SIG-M5 treated with dmso at 0.1 percent for 504 hours (cell line): ENCODE measurements at regions not wholly inside any gene's neighbourhood (a gene's known extent, or its start where the extent isn't known, plus 50 kb on each side); places are given as distances from the start of the nearest gene placed in this dataset.

ENCODE experiments used
- DNase-seq: peaks from one replicate; lab custom pipeline; 2025; ENCODE audit not compliant: unreplicated experiment; lab: John Stamatoyannopoulos, UW

DNA sequence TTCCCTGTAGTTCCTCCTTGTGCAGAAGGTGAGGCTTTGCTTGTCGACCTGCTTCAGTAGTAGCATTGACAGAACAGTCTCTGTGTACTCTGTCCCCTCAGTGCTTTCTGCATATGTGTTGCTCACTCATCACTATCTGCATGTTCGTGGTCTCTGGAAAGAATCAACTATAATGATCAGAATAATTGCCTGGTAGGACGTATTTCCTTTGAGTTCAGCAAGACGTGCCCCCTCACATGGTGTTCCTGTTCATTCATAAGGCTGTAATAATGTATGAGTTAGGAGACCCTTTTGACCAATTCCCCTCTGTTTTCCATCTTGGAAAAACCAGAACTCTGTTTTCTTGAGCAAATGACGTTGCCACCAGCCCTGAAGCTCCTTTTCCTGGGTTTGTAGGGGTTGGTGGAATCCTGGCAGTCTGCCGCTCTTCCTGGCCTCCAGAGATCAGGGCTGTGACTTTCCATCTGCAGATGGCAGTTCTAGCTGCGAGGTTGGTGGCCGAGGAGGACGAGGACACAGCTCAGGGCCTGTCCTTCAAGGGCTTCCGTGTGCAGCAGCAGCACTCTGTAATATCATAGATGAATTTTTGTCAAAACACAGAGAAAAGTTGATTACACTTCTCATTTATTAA lies 61.9 kb downstream of the EXOSC2 start:
- no peak for DNase-seq

DNA sequence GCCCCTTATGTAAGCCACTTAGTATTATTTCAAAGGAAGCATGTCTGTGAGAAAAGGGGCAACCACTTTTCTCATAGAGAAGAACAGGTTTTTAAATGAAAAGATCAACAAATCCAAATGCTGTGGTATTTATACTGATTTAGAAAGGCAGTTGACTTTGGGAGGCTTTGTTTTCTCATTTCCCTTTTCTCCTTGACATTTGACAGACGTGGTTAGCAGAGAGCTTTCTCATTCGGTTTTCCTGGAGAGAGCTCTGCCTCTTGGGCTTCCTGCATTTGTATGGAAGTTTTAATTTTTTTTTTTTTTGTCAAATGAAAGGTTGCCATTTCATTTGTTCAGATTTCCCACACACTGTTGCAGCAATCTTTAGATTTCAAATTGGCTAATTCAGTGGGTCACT lies 62.5 kb downstream of the EXOSC2 start:
- peak; percentile 45 for DNase-seq

DNA sequence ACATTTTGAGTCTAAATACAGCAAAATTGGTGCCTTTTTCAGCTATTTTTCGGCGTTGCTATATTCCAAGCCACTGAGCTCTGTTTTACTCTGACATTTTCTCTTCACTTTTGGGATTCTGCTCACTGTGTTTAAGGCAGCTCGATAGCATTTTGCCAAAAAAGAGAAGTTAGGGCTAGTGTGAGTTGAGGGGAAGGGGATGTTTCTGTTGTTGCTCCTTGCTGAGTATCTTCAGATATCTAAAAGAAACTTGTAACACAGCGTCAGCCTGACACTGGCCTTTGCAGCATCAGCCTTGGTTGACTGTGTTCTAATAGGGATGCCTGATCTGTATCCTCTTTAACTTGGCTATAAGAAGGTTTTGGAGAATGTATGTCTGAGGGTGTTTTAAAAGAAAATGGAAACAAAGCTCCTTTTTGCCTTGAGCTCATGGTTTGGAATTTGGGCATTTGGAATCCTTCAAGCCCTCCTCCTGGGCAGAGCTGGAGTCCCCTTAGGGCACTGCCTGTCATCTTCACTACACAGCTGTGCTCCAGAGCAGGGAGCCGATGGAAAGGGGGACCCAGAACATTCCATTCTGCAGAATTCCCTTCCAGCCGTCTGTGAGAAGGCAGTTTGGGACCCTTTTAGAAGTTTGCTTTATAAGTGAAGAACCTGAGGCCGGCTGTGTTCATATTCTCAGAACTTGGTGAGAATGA lies 63.0 kb downstream of the EXOSC2 start:
- DNase-seq = peak; percentile 39

DNA sequence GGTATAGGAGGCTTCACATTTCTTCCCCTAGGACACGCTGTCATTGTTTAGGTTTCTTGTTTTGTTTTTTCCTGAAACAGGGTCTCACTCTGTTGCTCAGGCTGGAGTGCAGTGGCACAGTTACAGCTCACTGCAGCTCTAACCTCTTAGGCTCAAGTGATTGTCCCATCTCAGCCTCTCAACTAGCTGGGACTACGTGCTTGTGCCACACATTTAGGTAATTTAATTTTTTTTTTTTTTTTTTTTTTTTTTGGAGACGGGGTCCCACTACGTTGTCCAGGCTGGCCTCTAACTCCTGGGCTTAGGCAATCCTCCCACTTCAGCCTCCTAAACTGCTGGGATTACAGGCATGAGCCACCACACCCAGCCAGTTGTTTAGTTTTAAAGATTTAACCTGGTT lies 66.2 kb downstream of the EXOSC2 start:
- DNase-seq = no peak

DNA sequence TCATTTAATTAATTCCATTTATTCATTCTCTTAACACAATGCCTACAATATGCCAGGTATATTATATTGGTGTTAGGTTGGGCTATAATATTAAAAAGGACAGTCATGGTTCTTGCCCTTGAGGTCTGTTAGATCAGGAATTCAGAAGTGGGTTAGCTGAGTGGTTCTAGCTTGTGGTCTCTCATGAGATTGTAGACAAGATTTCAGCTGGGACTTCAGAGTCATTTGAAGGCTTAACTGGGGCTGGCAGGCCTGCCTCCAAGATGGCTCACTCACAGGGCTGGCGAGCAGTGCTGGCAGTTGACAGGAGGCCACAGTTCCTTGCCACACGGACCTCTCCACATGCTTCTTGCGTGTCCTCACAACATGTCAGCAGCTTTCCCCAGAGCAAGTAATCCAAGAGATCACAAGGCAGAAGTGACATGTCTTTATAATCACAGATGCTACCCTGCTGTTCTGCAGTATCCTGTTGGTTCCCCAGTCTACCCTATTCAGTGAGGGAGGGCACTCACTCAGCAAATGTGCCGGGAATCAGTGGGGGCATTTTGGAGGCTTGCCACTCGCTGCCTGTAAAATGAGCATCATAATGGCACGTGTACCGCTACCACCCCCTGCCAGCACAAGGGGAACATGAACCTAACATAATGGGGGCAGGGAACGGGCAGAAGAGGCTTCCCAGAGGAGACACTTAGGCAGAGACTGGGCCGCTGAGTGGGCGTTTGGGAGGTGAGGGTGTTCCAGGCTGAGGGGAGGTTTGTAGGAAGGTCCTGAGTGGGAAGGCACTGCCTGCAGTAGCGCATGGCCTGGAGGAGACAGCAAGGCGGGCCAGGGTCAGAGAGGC lies 70.0 kb downstream of the EXOSC2 start:
- no peak for DNase-seq

DNA sequence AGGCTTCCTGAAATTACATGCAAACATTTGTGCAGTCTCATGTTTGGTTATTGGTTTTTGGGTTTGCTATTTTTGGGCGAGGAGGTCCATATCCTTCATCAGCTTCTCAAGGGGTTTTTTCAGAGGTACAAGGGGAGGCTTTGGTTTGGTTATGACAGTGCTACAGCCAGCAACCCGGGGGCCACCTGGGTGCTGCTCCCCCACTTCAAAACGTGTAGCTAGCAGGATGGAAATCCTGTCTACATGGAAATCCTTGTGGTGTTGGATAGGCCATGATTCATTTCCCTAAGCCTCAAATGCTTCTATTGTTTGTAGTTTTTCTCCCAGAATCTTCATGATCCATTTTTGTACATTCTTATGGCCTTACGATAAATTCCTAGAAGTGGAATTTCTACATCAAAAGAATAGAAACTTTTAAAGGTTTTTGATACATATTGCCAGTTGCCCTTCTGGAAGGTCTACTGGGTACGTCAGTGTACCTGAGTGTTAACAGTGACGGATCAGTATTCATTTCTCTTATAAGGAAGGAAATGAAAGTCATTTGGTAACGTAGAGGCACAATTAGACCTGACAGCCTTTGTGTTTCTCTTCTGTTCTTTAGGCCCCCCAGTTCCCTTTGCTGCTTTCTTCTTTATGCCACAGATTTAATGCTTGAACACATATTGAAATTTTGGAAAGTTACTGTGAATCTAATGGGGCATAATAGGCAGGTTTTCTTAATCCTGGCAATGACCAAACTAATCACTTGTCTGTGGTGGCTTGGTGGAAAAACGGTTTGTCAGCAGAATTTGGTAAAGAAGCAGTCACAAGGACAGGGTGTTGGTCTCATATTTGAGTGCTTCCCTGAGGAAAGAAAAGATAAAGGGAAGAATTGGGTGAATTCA lies 69.7 kb upstream of the ABL1 start:
- DNase-seq = no peak

DNA sequence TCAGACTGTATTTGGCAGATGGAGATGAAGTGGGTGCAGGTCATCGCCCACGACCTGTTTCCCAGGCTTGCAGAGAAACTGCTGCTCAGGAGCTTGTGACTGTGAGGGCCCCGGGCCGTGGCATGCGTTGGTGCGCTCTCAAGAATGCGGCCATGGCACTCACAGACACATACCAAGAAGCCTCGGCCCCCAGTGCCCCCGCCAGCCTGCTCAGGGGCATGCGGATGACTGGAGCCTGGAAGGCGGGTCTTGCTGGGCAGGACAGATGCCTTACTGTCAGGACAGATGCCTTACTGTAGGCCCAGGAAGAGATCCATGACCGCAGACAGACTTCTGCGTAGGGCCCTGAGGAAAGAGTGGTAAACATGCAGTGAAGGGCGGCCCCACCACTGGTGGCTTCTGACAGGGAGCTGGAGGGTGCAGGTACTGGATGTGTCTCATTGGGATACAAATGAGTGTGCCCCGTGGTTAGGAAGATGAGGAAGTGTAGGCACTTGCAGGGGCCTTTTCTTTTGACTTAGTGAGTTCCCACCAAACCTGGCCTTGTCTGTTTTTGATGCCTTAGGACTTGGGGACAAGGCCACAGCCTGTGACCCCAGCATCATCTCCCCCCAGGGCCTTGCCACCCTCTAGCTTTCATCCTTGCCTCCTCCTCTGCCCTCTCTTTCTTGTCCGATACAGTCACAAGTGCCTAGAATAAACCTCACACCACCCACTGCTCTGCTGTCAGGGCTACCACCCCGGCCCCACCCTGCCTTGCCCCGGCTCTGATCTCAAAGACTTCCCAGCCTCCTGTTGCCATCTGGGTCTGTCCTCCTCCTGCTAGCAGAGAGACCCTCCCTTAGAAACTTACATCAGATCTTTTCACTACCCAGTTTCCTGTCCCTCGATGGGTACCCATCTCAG lies 68.8 kb upstream of the ABL1 start:
- no peak for DNase-seq

DNA sequence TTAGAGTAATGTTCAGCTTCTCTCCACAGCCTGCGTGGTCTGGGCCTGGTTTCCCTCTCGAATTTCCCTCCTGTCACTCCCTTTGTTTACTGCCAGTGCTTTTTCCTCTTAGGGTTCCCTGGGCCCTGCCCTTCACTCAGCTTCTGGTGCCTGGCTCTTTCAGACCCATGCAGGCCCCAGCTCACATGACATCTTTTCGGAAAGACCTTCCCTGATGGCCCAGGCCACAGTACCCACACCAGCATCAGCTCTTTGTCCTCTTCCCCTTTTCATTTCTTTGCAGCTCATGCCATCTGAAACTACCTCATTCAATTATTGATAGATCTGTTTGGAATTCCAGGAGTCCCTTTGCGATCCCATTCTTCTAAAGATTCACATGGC lies 68.1 kb upstream of the ABL1 start:
- no peak for DNase-seq

DNA sequence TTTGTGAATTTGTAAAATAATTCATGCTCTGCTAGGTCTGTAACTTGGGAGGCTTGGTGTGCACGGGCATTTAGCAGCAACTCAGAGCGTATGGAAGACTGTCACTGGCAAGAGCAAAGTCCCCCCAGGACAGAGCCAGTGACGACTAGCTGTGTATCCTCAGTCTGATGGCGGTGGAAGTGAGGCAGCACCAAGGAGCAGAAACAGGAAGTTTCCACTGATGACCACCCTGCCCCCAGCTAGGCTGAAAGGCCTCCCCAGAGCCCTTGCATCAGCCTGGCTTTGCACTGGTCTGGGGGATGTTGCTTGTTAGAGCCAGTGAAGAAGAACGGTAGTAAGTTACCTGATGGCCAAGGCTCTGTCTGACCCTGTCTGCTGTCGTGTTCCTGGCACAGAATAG lies 66.8 kb upstream of the ABL1 start:
- peak; percentile 68 for DNase-seq

DNA sequence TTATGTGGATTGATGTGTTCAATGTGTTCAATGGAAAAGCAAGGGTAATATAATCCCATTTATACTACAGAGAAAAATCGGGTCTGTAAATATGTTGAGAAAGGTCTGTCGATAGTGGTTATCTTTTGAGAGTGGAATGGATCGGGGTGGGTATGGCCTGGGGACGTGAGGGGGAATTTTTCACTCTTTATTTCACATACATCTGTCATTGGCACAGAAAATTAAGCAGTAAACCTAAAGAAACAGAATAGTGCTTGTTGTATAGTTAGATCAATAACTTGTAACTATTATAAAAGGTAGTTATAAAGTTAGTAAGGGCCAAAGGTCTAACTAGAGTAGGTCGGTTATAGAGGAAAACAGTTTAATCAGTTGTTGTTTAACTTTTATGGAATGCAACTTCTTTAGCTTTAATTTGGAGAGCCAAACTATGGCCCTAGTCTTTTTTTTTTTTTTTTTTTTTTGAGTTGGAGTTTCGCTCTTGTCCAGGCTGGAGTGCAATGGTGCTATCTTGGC lies 66.1 kb upstream of the ABL1 start:
- no peak for DNase-seq

DNA sequence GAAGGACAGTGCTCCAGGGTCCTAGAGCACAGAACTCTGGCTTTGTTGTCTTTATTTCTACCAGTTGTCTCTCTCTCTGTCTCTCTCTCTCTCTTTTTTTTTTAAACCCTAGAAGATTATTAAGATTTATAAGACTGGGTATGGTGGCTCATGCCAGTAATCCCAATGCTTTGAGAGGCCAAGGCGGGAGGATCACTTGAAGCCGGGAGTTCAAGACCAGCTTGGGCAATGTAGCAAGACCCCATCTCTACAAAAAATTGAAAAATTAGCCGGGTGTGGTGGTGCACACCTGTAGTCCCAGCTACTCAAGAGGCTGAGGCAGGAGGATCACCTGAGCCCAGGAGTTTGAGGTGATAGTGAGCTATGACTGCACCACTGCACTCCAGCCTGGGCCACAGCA lies 65.0 kb upstream of the ABL1 start:
- no peak for DNase-seq

DNA sequence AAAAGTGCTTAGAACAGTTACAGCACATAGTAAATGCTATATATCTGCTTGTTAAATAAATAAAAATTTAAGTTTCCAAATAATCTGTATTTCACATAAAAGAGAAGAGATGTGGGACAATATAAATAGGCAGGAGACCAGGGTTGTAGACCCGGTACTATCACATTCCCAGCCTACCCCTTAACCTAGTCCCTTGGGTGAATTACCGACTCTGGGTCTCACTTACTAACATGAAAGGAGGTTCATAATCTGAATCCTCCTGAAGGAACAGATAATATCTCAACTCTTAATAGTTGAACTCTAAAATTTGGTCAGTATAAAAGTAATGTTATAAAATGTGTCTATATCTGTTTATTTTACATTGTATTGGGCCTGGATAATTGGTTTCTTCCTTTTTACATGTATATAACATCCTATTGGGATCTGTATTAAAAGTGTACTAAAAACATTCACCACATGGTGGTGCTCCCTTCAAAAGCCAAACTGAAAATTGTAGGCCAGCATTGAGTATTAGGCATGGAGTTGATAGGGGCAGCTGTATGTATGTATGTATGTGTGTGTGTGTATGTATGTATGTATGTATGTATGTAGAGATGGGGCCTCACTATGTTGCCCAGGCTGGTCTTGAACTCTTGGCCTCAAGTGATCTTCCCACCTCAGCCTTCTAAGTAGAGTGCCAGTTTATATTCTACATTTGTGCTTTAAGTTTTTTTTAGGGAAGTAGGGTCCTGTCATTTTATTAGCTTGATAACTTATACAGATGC lies 64.2 kb upstream of the ABL1 start:
- DNase-seq = peak; percentile 65

DNA sequence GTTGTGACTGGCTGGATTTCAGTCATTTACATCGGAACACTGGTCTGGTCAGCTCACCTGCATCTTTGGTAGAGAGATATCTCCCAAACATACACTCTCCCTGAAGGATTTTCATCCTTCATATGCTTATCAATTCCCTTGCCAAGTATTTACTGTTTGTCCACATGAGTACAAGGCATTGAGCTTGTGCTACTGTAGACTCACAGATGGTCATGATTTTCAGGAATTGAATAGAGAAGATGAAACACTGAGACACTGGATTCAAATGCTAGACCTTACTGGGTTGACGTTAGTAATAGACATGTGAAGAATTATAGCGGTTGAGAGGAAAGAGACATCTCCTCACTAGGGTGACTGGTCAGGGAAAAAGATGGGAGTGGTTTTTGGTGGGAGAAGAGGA lies 62.9 kb upstream of the ABL1 start:
- no peak for DNase-seq

DNA sequence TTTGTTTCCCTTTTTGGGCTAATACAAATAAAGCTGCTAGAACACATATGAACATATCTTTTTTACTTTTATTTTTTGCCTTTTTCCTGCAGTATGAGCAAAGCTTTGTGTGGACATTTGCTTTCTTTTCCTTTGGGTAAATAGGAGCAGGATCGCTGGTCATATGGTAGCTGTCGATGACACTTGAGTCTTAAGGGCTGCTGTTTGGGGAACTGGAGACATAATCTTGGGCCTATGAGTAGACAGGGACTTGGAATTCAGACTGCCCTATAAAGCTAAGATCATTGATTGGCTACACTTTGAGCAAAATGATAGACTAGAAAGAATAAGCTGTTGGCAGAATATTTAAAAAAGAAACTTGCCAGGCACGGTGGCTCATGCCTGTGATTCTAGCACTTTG lies 60.9 kb upstream of the ABL1 start:
- no peak for DNase-seq

DNA sequence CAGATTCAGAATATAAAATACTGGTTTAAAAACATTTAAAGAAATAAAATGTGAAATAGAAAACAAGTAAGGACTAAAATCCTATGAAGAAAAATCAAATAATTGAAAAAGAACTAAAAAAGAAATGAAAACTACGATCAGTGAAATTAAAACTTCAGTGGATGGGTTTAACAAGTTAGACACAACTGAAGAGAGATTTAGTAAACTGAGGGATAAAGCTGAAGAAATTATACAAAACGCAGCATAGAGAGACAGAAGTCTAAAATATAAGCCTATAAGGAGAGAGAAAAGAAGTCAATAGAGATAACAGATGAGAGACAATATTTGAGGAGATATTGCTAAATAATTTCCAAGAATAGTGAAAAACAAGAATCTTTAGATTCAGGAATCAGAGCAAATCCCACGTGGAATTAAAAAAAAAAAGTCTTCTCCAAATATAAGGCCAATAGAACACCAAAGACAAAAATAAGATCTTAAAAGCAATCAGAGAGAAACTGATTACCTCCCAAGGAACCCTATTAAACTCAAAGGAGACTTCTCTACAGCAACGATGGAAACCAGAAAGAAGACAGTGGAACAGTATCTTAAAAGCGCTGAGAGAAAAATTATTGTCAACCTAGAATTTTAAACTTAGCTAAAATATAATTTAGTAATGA lies 59.6 kb upstream of the ABL1 start:
- no peak for DNase-seq

DNA sequence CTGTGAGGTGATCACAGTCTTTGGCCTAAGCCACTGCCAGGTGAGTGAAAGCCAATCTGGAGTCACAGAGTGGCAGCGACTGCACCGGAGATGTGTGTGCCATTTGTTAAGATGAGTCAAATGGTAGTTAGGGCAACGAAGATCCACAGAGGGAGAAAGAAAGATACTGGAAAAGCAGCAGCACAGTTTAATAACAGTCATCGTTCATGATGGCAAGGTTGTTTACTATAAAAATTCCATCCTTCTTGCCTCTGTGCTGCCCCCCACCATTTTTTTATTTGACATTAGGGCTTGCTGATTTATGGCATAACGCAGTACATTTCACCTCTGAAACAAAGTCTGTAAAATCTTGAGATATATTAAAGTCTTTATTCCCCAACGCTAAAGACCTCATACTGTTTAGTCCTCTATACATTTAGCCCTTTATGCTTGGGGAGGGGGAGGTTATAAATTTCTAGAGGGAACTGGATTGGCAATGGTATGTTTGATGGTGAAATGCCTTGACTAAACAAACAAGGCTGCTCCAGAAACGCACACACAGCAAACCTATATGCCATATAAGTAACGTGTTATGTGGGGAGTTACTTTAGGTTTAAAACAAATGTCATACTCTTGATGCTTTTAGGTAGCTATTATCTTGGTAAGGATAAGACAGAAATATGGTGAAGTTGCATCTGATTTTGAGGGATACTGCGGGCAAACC lies 55.8 kb upstream of the ABL1 start:
- no peak for DNase-seq

DNA sequence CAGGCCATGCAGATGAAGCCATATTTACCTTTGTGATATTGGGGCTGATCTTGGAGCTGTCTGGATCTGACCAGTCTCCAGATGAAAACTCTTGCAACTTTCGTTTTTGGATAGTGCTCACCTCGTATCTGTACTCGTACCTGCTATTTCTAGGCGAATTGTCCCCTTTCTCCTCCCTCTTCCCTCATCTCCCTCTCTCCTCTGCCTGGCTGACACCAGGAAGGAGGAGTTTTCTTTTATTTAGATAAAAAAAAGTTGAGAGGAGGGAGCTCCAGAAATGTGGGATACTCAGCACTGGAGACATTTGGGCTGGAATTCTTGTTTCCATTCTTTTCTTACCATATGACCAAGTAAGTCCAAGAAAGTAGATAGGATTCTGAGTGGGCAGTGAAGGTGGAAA lies 54.6 kb upstream of the ABL1 start:
- no peak for DNase-seq

DNA sequence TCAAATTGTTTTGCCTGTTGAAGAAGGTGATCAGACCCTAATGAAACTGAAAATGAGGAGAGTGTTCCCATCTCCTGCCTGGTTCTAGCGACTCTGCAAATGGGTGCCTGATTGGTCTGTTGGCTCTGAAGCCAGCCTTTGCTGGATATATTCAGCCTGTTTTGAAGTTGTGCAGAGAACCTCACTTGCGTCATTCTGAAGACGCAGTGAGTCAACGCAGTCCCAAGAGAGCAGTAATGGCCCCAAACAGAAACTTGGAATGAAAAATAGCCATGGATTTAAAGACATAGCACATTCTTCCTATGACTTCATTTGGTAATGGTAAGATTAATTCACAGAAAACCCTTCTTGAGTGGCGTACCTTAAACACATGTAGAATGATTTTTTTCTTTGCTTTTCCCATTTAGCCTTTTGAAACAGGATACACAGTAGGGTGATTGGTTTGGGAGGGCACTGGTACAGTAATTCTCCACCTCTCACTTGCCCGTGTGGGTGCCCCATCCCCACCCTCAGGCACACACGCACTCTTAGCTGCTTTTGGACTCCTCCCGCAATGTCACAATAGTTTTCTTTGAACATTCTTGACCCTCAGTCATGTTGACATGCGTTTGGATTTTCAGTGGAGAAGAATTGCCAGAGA lies 54.1 kb upstream of the ABL1 start:
- peak; percentile 5 for DNase-seq
